NCI-H748 (cell line): ENCODE measurements at regions not wholly inside any gene's neighbourhood (a gene's known extent, or its start where the extent isn't known, plus 50 kb on each side); places are given as distances from the start of the nearest gene placed in this dataset.
A peak's percentile ranks its signal among the peaks of the same experiment; 100 is the strongest.

ENCODE experiments used
- DNase-seq: peaks from one replicate; lab custom pipeline; 2025; ENCODE audit not compliant: unreplicated experiment; lab: John Stamatoyannopoulos, UW

GRCh38 chr12:59087077-59087673 lies 166.9 kb upstream of the LRIG3 start:
- DNase-seq = no peak

DNA sequence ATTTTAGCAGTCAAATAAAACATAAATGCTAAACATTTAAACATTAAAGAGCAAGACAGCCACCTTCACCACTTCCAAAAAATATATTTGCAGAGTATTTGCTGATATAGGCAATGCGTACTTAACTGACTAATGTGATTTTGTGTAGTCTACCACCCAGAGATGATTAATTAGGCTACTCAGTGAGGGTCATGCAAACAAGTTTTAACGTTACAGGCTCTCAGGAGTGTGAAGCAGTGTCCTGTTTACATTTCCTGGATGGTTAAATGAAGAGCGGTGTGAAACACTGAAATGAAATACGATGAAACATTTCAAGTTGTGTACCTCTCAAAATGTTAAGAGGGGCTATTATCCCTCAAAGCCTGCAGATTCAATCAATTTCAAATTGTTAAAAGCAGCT lies 165.8 kb upstream of the LRIG3 start:
- peak; percentile 99 for DNase-seq

- DNase-seq = peak; percentile 84
These were observed 165.4 kb upstream of the LRIG3 start for GRCh38 chr12:59085690-59086089.

DNA sequence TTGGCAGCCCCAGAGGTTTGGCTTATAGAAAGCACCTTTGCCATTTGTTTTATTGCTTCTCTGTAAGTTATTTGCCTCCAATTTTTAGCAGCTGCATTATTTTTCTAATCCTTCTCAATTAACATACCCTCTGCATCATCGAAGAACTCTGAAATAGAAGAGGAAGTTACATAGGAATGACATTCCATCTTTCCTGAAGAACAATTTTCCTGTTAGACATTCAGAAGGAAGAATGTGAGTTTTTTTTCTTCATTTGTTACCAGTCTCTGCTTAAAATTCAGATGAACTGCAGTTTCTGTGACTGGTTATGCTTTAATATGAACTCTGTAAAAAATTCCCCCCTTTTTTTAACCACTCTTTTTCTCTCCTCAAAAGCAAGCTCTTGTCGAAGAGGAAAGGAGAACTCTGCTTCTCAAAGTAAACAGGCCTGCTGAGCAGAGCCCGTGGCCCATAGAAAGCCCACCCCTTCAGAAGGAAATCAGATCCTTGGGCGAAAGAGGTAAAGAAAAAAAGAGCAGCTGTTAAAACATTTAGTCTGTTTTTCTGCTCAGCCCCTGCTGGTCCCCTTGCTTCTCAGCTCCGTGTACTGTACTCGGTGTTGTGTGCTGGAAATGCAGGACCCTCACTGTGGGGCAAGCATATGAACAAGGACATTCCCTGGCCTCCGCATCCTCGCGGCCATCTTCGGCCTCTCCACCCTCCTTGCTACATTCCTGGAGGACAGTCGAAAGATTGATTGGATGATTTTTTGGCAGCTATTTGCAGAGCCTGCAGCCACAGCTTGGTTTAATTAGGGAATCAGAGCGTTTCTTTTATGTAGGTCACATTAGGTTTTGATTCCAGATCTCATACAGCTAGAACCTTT lies 164.4 kb upstream of the LRIG3 start:
- peak; percentile 75 for DNase-seq

DNA sequence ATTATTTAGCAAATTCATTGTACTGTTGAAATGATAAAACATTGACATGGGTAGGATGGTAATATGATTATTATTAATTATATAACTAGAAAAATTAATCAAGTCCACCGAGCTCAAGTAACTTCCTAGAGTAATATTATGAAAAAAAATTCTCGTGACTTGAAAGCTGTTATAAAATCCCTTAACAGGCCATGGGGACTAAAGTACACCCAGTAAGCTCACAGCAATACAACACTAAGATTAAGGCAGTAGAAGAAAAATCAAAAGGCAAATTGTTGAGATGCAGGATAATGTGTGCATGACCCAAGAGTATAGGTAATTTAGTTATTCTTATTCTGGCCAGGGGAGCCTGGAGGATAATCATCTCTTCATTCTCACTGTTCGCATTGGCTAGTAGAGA lies 162.6 kb upstream of the LRIG3 start:
- no peak for DNase-seq

DNA sequence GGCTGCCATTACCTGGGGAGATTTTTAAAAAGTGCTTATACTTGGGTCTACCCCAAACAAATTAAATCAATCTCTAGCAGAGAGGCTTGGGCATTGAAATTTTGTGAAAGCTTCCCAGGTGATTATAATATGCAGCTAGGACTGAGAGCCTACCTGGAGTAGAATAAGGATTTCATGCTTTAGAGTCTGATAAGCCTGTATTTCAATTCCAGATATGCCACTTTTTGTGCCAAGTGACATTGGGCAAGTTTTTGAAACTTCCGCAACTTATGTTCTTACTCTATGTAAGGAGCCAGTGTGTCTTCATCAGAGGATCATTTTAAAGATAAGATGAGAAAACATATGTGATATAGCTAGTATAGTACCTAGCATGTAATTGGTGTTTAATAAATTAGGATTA lies 159.8 kb upstream of the LRIG3 start:
- DNase-seq = no peak

- no peak for DNase-seq
These were observed 159.2 kb upstream of the LRIG3 start for GRCh38 chr12:59079472-59079871.

DNA sequence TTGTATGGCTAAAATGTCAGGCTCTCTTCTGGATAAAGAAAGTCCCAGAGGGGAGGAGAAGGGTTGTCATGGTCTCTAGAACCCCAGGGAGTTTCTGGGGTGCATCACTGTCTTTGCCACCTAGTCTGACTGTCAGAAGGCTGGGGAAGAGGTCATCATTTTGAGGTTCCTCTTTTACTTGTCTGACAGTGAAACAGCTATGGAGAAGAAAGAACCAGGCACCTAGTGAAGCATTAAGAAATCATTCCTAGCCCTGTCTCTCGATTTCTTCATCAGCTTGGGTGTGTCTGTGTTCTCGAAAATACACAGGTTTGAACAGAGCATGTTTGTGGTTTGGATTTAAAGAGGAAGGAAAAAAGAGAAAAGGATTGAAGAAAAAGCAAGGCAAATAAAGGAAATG lies 158.7 kb upstream of the LRIG3 start:
- DNase-seq = no peak

- no peak for DNase-seq
These were observed 157.5 kb upstream of the LRIG3 start for GRCh38 chr12:59077575-59078426.

DNA sequence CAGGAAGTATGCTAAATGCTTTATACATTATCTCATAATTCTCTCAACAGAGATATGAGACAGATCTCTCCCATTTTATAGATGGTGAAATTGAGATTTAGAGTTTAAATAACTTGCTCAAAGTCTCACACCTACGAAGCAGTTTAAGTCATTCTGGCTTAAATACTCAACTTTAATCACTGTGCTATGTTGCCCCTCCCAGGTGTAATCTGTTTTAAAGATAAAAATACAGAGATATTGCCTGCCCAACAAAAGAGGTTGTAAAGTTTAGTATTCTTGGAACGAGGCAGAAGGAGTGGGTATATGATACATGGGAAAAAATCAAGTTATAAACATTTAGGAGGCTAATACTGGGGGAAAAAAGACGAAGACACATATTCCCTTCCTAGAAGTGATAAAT lies 156.8 kb upstream of the LRIG3 start:
- DNase-seq = no peak

DNA sequence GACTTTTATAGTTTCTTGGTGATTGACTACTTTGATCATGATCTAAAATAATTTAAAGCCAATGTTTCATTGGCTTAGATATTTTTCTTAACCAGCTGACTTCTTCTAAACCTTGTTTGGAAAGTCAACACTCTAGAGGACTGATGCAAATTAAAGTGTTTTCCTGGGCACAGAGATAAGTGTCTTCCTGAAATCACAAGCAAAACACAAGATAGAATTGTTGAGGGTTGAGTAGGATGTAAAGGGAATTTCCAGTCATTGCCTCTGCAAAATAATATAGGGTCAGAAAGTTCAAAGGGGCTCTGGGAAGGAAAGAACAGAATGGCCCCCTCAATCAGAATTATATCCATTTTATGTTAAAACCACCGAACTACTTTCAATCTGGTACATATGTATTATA lies 156.3 kb upstream of the LRIG3 start:
- no peak for DNase-seq

- DNase-seq = no peak
These were observed 155.7 kb upstream of the LRIG3 start for GRCh38 chr12:59075968-59076490.

GRCh38 chr12:59075141-59075540 lies 154.8 kb upstream of the LRIG3 start:
- DNase-seq = no peak

GRCh38 chr12:59070322-59070933 lies 150.1 kb upstream of the LRIG3 start:
- DNase-seq = peak; percentile 67

GRCh38 chr12:59069516-59069915 lies 149.2 kb upstream of the LRIG3 start:
- no peak for DNase-seq

GRCh38 chr12:59068436-59068835 lies 148.1 kb upstream of the LRIG3 start:
- DNase-seq = no peak

DNA sequence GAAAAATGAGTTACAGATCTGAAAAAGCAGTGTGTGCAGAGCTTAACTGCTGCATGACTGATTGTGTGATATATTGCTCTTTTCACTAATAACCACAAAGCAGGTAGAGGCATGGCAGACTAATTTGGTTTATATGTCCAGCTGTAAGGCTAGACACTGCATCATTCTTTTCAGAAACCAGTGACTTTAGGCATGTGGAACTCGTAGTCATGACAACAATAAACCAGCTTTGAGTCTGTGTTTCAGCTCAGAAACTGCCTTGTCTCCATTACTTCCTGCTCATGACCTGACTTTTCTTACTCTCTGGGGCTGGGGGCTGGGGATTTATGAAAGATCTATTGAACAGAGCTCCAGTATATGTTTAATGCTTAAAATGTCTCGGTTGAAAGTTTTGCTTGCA lies 146.8 kb upstream of the LRIG3 start:
- peak; percentile 56 for DNase-seq

DNA sequence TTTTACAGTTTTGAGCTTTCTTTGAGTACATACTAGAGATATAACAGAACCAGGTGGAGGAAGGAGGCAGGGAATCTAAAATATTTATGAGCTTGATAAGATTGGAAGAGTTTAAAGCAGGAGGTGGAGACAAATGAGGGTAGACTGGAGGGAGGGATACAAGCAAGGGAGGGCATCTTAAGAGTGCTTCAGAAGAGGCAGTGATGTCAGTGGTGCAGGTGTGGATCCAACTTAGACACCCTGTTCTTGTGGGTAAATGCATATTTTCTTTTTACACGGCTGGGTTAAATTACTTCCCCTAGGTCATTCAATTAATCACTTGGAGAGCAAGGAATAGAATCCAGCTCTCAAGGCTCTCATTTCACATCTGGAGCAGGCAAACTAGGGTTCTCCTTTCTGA lies 146.1 kb upstream of the LRIG3 start:
- no peak for DNase-seq

GRCh38 chr12:59059088-59059935 lies 139.0 kb upstream of the LRIG3 start:
- DNase-seq = no peak

- DNase-seq = no peak
These were observed 136.7 kb upstream of the LRIG3 start for GRCh38 chr12:59056966-59057365.
